NCI-H2196 (cell line): ENCODE measurements at regions not wholly inside any gene's neighbourhood (a gene's known extent, or its start where the extent isn't known, plus 50 kb on each side); places are given as distances from the start of the nearest gene placed in this dataset.

Source experiments
- DNase-seq: peaks from one replicate; lab custom pipeline; 2025; ENCODE audit not compliant: unreplicated experiment; lab: John Stamatoyannopoulos, UW

DNA sequence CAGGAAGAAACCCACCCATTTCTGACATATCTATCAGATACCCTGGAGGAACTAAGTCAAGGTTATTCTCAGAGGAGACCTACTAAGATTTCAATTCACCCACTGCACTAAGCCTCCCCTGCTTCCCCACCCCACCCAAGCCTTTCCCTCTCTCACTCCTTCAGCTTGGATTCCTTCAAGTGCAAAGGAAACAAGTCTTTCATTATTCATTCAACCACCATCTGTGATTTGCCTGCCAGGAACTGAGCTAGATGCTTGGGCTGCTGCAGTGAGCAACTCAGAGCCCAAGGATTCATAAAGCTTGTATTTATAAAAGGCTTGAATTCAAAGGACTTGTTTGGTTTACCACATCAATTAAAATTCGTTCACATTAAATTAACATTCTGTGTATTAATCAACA, 161.3 kb downstream of the GXYLT1 start:
- DNase-seq = no peak

DNA sequence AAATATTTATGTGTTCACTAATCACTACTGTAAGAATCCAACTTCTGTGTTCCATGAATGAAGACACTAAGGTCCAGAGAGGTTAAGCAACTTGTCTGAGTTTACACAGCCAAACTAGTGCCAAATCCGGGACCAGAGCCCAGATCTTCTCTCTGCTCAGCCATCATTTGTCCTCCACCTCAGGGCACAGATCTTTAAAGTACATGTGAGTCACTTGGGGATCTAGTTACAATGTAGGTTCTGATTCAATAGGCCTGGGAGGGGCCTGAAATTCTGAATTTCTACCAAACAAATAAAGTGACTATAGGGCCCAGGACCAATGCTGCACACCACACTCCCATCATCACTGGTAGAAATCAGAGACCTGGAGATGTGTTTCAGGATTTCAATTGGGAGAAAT, 162.9 kb downstream of the GXYLT1 start:
- DNase-seq = no peak

- no peak for DNase-seq
These were observed 163.7 kb downstream of the GXYLT1 start for GRCh38 chr12:41981013-41981412.

- no peak for DNase-seq
These were observed 164.3 kb downstream of the GXYLT1 start for GRCh38 chr12:41980390-41980789.

GRCh38 chr12:41979574-41979973, 165.1 kb downstream of the GXYLT1 start:
- no peak for DNase-seq

- DNase-seq = no peak
These were observed 172.1 kb downstream of the GXYLT1 start for GRCh38 chr12:41972598-41972997.

- DNase-seq = no peak
These were observed 172.5 kb downstream of the GXYLT1 start for GRCh38 chr12:41972196-41972595.

GRCh38 chr12:41970744-41971143, 173.9 kb downstream of the GXYLT1 start:
- DNase-seq = no peak

- no peak for DNase-seq
These were observed 176.1 kb downstream of the GXYLT1 start for GRCh38 chr12:41968599-41968998.

DNA sequence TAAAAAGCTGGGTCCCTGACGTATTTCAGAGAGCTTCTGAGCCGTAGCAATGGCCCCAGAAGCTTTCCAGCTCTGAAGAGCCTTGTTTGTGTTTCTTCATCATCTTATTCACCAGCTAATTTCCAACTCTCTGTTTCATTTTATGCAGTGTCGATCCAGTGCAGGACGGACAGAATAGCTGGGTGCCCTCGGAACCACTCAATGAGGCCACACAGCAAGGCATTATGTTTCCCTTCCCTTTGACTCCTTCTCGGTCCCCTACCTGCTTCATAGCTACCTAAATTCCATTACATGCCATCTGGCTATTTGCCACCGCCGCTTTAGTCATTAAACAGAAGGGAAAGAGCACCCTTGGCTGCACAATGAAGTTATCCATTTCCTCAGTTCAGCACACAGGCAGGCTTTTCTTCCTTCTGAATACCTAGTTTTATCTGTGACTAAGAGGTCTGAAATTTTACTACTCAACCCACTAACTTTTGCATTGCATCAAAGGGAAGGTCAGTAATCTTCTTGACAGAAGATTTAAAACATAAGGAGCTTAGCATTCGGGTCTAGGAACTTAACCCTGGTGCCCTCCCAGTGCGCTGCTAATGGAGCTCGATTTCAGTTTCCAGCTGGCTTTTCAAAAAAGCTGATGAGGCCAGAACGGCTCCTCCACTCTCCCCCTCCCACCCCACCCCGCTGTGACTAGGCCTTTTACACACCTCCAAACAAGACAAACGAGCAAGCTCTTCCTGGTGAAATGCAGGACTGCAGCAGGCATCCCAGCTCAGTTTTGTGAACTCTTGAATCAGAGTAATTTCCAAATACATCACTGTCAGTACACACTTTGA, 176.8 kb downstream of the GXYLT1 start:
- no peak for DNase-seq

- no peak for DNase-seq
These were observed 177.8 kb downstream of the GXYLT1 start for GRCh38 chr12:41966916-41967315.

DNA sequence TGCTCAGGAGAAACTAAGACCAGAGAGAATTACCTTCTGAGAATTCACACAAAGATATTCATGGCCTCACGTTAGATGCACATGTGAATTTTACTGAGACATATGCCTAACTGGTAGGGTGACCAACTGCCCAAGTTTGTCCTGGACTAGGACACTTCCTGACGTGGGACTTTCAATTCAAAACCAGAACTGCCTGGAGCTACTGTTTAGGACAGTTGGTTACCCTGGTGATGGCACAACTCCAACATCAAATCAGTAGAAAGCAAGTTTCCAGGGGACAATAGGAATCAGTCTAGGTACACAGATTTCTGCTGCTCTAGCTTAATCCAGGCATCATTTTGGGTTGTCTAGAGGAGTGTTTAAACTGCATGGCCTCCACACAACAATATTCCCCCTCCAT, 178.7 kb downstream of the GXYLT1 start:
- no peak for DNase-seq

GRCh38 chr12:41963398-41963797, 181.3 kb downstream of the GXYLT1 start:
- DNase-seq = no peak

DNA sequence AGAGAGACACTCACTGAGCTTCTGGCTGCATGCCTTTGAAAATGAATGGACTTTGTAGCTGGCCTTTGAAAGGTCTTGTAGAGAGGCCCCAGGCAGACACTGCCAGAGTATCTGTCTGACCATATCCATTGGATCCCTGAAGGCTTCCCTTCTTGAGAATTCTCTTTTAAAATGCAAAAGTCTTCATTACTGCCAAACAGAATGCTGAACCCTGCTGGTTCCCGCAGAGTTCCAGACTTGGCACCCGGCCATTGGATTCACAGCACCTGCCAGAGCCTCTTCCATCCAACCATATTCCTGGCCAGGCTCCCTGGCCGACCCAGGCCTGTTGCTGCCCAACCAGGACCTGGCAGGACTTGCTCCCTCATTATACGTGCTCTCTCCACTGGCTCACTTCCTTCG, 182.5 kb downstream of the GXYLT1 start:
- DNase-seq = peak; percentile 44

GRCh38 chr12:41959271-41959670, 185.4 kb downstream of the GXYLT1 start:
- DNase-seq = no peak

- no peak for DNase-seq
These were observed 188.3 kb downstream of the GXYLT1 start for GRCh38 chr12:41956353-41956752.

DNA sequence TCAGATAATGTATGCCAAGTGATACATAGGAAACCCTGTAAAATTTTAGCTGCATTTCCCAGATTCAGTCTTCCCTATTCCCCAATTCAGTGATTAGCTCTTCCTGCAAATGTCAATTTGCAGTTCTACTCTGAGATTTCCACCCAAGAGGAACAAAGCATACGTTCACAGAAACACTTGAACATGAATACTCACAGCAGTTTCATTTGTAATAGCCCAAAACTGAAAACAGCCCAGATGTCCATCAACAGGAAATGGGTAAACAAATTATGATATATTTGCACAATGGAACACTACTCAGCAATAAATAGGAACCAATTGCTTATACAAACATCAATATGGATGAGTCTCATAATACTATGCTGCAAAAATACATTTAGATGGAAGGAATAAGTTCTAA, 194.2 kb downstream of the GXYLT1 start:
- DNase-seq = no peak

- DNase-seq = no peak
These were observed 198.6 kb downstream of the GXYLT1 start for GRCh38 chr12:41946106-41946505.

- no peak for DNase-seq
These were observed 200.5 kb downstream of the GXYLT1 start for GRCh38 chr12:41944216-41944615.

DNA sequence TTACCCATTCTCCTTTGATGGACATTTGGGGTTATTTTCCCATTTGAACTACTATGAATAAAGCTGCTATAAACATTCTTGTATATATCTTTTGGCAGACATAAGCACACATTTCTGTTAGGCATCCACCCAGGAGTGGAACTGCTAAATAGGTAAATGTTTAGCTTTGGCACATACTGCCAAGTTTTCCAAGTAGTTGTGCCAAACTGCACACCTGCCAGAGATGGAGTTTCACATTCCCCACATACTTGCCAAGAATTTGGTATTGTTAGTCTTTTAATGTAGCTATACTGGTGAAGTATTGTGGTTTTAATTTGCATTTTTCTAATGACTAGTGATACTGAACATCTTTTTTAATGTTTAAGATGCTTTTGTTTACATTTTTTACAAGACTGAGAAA, 201.0 kb downstream of the GXYLT1 start:
- DNase-seq = peak; percentile 11

DNA sequence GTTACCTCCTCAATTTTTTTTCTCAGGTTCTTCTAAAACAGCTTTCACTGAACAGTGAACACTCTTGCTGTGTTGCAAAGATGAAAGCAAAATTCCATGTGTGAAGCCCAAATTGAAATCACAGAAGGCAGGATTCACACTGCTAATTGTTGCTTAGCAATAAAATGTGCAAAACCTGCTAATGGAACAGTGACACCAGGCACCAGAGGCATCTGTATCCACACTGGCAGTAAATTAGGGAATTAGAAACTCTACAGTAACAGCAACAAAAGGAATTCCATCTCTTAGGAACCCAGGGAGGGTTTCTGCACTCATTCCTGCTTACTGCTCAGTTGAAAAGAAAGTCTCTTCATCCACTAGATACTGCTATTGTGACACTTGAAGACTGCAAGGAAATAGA, 202.3 kb downstream of the GXYLT1 start:
- no peak for DNase-seq

DNA sequence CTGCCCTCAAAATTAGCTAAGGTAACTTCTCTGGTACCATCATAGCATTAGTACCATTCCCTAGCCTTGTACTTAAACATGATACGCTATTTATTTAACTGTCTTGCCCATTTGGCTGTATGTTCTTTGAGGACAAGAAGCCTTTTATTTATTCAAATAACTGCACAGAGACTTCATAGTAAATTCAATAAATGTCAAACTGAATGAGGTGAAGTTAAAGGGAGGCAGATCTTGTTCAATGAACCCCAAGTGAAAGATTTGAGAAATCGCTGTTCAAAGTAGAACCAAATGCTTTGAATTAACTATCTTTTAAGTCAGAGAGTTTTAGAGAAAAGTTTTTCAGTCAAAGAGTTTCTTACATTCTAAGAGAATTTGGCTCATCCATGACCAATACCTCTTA, 203.6 kb downstream of the GXYLT1 start:
- no peak for DNase-seq

GRCh38 chr12:41940571-41940970, 204.1 kb downstream of the GXYLT1 start:
- DNase-seq = no peak
